ENCODE measurements at regions not wholly inside any gene's neighbourhood (a gene's known extent, or its start where the extent isn't known, plus 50 kb on each side); places are given as distances from the start of the nearest gene placed in this dataset.
"Not testable (repeated sequence)": the region's sequence is repeated elsewhere in the genome, so short reads cannot be mapped to it uniquely, and the experiment has no call there.

- Histone ChIP-seq H3K9me3 (ENCODE audit: control extremely low read depth in 1 of 3, control insufficient read depth in 2 of 3, insufficient read depth in 1 of 3, low read length in 2 of 3) (peaks cover 0 to 17% (median 0%) of the 10 kb centered on the region in 3 donors), H3K27me3 (replicated peaks in 1 of 4; ENCODE audit: control extremely low read depth in 1 of 4, control insufficient read depth in 3 of 4, insufficient read depth in 4 of 4, low read length in 3 of 4) (no peaks in the 10 kb centered on the region), H3K36me3 (replicated peaks in 1 of 2; ENCODE audit: control extremely low read depth in 1 of 2, control insufficient read depth in 1 of 2, extremely low read depth in 1 of 2, insufficient read depth in 2 of 2, low read length in 1 of 2) (no peaks in the 10 kb centered on the region), H3K4me3 (ENCODE audit: control extremely low read depth in 1 of 5, extremely low read depth in 1 of 5, insufficient read depth in 1 of 5, low read depth in 2 of 5, low read length in 4 of 5) (no peak overlapping the region), H3K4me1 (ENCODE audit: control insufficient read depth in 2 of 2, insufficient read depth in 2 of 2, low read length in 2 of 2) (no peaks in the 10 kb centered on the region), H3K27ac (ENCODE audit: low read length in 2 of 2) (no peak overlapping the region), H3K4me2 (replicated peaks; ENCODE audit: low read depth, low read length, poor library complexity, severe bottlenecking) (no peak overlapping the region), H2AFZ (ENCODE audit: insufficient read depth, low read depth, low read length, poor library complexity, severe bottlenecking) (no peak overlapping the region), H3K79me2 (ENCODE audit: control insufficient read depth, insufficient read depth, low read length) (no peaks in the 10 kb centered on the region), H4K20me1 (ENCODE audit: control insufficient read depth, insufficient read depth, low read length, poor library complexity, severe bottlenecking) (no peaks in the 10 kb centered on the region), H3K9ac (ENCODE audit: low read length) (no peak overlapping the region)
- no peak overlapping the region for H3K27ac Mint-ChIP-seq
- H3K27me3 Mint-ChIP-seq, result no peaks in the 10 kb centered on the region
- DNase-seq (no peak), ATAC-seq (ENCODE audit: low read depth) (no peak)
- no peak for TF ChIP-seq EZH2 (IDR thresholded peaks at IDR 0.05; ENCODE audit: borderline replicate concordance, insufficient read depth, low read depth, low read length, poor library complexity, severe bottlenecking)
- TF ChIP-seq, protein P1, sequence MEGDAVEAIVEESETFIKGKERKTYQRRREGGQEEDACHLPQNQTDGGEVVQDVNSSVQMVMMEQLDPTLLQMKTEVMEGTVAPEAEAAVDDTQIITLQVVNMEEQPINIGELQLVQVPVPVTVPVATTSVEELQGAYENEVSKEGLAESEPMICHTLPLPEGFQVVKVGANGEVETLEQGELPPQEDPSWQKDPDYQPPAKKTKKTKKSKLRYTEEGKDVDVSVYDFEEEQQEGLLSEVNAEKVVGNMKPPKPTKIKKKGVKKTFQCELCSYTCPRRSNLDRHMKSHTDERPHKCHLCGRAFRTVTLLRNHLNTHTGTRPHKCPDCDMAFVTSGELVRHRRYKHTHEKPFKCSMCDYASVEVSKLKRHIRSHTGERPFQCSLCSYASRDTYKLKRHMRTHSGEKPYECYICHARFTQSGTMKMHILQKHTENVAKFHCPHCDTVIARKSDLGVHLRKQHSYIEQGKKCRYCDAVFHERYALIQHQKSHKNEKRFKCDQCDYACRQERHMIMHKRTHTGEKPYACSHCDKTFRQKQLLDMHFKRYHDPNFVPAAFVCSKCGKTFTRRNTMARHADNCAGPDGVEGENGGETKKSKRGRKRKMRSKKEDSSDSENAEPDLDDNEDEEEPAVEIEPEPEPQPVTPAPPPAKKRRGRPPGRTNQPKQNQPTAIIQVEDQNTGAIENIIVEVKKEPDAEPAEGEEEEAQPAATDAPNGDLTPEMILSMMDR (IDR thresholded peaks at IDR 0.05), result no peak
- no peak overlapping the region for H3K4me3 Mint-ChIP-seq
- ChIA-PET POLR2A (no interaction called here), CTCF (no interaction called here)
- WGBS (ENCODE audit: insufficient coverage), result 100% methylated on average over 2 of the region's 4 CpGs
- intact Hi-C loops (cut with micrococcal nuclease), result no loop called here
- H3K4me1 Mint-ChIP-seq, result no peaks in the 10 kb centered on the region
- peaks cover 8% of the 10 kb centered on the region for H3K9me3 Mint-ChIP-seq (ENCODE audit: insufficient read depth)
These were observed 134.6 kb upstream of the TRIM24 start for GRCh38 chr7:138325434-138325833.

DNA sequence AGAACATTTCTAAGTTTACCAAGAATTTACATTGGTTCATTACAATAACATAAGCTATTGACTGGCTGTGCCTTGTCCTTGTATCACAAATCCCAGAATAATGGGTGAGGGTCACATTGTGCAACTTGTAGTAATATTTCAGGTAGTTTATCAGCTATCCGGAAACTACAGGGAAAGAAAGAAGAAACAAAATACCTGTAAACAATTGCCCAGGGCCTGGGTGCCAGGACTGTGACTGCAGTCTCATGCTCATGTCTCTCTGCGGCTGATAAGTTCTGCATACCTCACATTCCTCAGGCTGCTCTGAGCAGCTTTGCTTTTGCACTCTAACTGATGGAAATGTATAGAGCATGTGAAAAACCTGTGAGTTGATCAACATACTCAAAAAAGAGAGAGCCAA is 131.8 kb upstream of the TRIM24 start:
- CTCF ChIA-PET, result no interaction called here
- no peaks in the 10 kb centered on the region for H3K36me3 ChIP-seq (replicated peaks in 1 of 2; ENCODE audit: control extremely low read depth in 1 of 2, control insufficient read depth in 1 of 2, extremely low read depth in 1 of 2, insufficient read depth in 2 of 2, low read length in 1 of 2)
- intact Hi-C loops (cut with micrococcal nuclease), result no loop called here
- ATAC-seq (ENCODE audit: low read depth), result no peak
- no peak overlapping the region for H2AFZ ChIP-seq (ENCODE audit: insufficient read depth, low read depth, low read length, poor library complexity, severe bottlenecking)
- no peak overlapping the region for H3K4me3 ChIP-seq (ENCODE audit: control extremely low read depth in 1 of 5, extremely low read depth in 1 of 5, insufficient read depth in 1 of 5, low read depth in 2 of 5, low read length in 4 of 5)
- DNase-seq, result no peak
- no peak overlapping the region for H3K27ac ChIP-seq (ENCODE audit: low read length in 2 of 2)
- H3K79me2 ChIP-seq (ENCODE audit: control insufficient read depth, insufficient read depth, low read length), result no peaks in the 10 kb centered on the region
- H3K4me1 Mint-ChIP-seq, result no peaks in the 10 kb centered on the region
- H3K27me3 ChIP-seq (replicated peaks in 1 of 4; ENCODE audit: control extremely low read depth in 1 of 4, control insufficient read depth in 3 of 4, insufficient read depth in 4 of 4, low read length in 3 of 4), result no peaks in the 10 kb centered on the region
- H3K4me3 Mint-ChIP-seq, result no peak overlapping the region
- peaks cover 14% of the 10 kb centered on the region for H3K9me3 Mint-ChIP-seq (ENCODE audit: insufficient read depth)
- H3K4me2 ChIP-seq (replicated peaks; ENCODE audit: low read depth, low read length, poor library complexity, severe bottlenecking), result no peak overlapping the region
- H3K27me3 Mint-ChIP-seq, result no peaks in the 10 kb centered on the region
- TF ChIP-seq, protein P1 (IDR thresholded peaks at IDR 0.05), result no peak
- TF ChIP-seq EZH2 (IDR thresholded peaks at IDR 0.05; ENCODE audit: borderline replicate concordance, insufficient read depth, low read depth, low read length, poor library complexity, severe bottlenecking), result no peak
- POLR2A ChIA-PET, result no interaction called here
- H3K9ac ChIP-seq (ENCODE audit: low read length), result no peak overlapping the region
- H3K27ac Mint-ChIP-seq, result no peak overlapping the region
- H3K4me1 ChIP-seq (ENCODE audit: control insufficient read depth in 2 of 2, insufficient read depth in 2 of 2, low read length in 2 of 2), result no peaks in the 10 kb centered on the region
- H3K9me3 ChIP-seq (ENCODE audit: control extremely low read depth in 1 of 3, control insufficient read depth in 2 of 3, insufficient read depth in 1 of 3, low read length in 2 of 3), result peaks cover 0 to 24% (median 5%) of the 10 kb centered on the region in 3 donors
- no peaks in the 10 kb centered on the region for H4K20me1 ChIP-seq (ENCODE audit: control insufficient read depth, insufficient read depth, low read length, poor library complexity, severe bottlenecking)
- 100% methylated on average over 1 of the region's 2 CpGs for WGBS (ENCODE audit: insufficient coverage)

DNA sequence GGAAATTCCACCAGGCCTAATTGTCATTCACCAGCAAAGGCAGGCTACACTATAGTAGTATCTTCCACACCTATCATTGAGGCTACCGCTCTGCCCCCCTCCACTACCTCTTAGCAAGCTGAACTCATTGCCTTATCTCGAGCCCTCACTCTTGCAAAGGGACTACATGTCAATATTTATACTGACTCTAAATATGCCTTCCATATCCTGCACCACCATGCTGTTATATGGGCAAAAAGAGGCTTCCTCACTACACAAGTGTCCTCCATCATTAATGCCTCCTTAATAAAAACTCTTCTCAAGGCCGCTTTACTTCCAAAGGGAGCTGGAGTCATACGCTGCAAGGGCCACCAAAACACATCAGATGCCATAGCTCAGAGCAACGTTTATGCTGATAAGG is 127.2 kb upstream of the TRIM24 start:
- H3K27ac ChIP-seq (ENCODE audit: low read length in 2 of 2); ATAC-seq (ENCODE audit: low read depth); H3K4me3 Mint-ChIP-seq; H3K4me1 Mint-ChIP-seq; H3K36me3 ChIP-seq (replicated peaks in 1 of 2; ENCODE audit: control extremely low read depth in 1 of 2, control insufficient read depth in 1 of 2, extremely low read depth in 1 of 2, insufficient read depth in 2 of 2, low read length in 1 of 2); CTCF ChIA-PET; DNase-seq; H3K4me1 ChIP-seq (ENCODE audit: control insufficient read depth in 2 of 2, insufficient read depth in 2 of 2, low read length in 2 of 2); H3K27ac Mint-ChIP-seq; H4K20me1 ChIP-seq (ENCODE audit: control insufficient read depth, insufficient read depth, low read length, poor library complexity, severe bottlenecking); intact Hi-C loops (cut with micrococcal nuclease); H3K9ac ChIP-seq (ENCODE audit: low read length); H2AFZ ChIP-seq (ENCODE audit: insufficient read depth, low read depth, low read length, poor library complexity, severe bottlenecking); H3K27me3 Mint-ChIP-seq; H3K27me3 ChIP-seq (replicated peaks in 1 of 4; ENCODE audit: control extremely low read depth in 1 of 4, control insufficient read depth in 3 of 4, insufficient read depth in 4 of 4, low read length in 3 of 4); H3K4me3 ChIP-seq (ENCODE audit: control extremely low read depth in 1 of 5, extremely low read depth in 1 of 5, insufficient read depth in 1 of 5, low read depth in 2 of 5, low read length in 4 of 5); POLR2A ChIA-PET; H3K79me2 ChIP-seq (ENCODE audit: control insufficient read depth, insufficient read depth, low read length); H3K4me2 ChIP-seq (replicated peaks; ENCODE audit: low read depth, low read length, poor library complexity, severe bottlenecking): not testable (repeated sequence)
- peaks cover 0 to 26% (median 9%) of the 10 kb centered on the region in 3 donors for H3K9me3 ChIP-seq (ENCODE audit: control extremely low read depth in 1 of 3, control insufficient read depth in 2 of 3, insufficient read depth in 1 of 3, low read length in 2 of 3)
- H3K9me3 Mint-ChIP-seq (ENCODE audit: insufficient read depth), result peaks cover 16% of the 10 kb centered on the region
- 87% methylated on average over 4 of the region's 5 CpGs for WGBS (ENCODE audit: insufficient coverage)
